ENCODE measurements at regions not wholly inside any gene's neighbourhood (a gene's known extent, or its start where the extent isn't known, plus 50 kb on each side); places are given as distances from the start of the nearest gene placed in this dataset.

DNA sequence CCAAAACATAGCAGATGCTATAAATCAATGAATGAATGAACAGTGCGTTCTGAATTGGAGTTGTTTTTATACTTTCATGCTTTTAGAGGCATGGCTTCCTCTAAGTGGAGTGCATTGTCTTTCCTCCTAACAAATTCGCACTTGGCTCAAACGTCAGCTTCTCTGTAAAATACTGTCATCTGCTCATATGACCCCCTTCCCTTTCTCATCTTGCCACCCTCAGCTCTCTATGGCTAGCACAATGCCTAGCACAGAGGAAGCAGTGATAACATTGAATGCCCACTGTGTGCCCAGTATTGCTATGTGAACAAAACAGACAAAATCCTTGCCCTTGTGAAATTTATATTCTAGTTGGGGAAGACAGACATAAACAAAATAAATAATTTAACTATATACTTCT, 258.8 kb downstream of the MREG start:
- TF ChIP-seq, protein P1, sequence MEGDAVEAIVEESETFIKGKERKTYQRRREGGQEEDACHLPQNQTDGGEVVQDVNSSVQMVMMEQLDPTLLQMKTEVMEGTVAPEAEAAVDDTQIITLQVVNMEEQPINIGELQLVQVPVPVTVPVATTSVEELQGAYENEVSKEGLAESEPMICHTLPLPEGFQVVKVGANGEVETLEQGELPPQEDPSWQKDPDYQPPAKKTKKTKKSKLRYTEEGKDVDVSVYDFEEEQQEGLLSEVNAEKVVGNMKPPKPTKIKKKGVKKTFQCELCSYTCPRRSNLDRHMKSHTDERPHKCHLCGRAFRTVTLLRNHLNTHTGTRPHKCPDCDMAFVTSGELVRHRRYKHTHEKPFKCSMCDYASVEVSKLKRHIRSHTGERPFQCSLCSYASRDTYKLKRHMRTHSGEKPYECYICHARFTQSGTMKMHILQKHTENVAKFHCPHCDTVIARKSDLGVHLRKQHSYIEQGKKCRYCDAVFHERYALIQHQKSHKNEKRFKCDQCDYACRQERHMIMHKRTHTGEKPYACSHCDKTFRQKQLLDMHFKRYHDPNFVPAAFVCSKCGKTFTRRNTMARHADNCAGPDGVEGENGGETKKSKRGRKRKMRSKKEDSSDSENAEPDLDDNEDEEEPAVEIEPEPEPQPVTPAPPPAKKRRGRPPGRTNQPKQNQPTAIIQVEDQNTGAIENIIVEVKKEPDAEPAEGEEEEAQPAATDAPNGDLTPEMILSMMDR (IDR thresholded peaks at IDR 0.05; ENCODE audit: low read length), result no peak
- no peak for TF ChIP-seq EZH2 (IDR thresholded peaks at IDR 0.05; ENCODE audit: borderline replicate concordance, low read length)
